ENCODE measurements at regions not wholly inside any gene's neighbourhood (a gene's known extent, or its start where the extent isn't known, plus 50 kb on each side); places are given as distances from the start of the nearest gene placed in this dataset.

DNA sequence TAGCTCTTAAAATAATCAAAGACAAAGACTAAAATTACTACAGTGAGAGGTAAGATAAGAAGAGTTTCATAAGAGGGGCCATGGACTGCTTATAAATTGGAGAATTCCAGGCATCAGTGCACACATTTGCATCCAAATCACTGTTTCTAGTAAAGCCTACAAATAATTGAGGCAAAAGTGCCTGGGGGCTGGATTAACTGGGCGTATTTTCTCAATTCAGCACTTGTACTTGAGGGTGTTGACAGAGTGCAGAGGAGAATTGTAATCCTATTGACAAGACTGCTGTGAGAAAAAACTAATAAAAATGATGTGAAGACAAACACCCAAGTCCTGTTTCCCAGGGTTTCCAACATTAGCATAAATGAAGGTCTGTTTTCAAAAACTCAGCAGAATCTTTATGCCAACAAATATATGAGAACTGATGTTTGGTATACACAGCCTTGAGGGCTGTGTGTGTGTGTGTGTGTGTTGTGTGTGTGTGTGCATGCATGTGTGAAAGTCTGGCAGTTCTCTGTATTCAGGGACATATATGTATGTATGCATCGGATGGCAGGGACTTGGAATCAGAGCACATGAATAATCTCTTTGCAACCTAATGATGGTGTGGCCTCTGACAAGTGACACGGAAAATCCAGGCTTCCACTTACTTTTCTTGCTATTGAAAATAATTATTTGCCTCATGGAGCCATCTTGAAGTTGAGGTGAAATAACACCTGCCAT, 182.1 kb upstream of the CDC14C start:
- Mint-ChIP-seq H3K27ac (no peak overlapping the region), H3K4me1 (no peaks in the 10 kb centered on the region), H3K9me3 (peaks cover 30% of the 10 kb centered on the region in 2 experiments), H3K36me3 (ENCODE audit: insufficient read depth in 1 of 3, low read depth in 3 of 3) (peaks cover 10 to 21% (median 17%) of the 10 kb centered on the region in 3 experiments), H3K27me3 (ENCODE audit: low read depth) (no peaks in the 10 kb centered on the region), H3K4me3 (no peak overlapping the region)
- H3K27me3 ChIP-seq (ENCODE audit: insufficient read depth, low read length) = no peaks in the 10 kb centered on the region
- H3K56ac ChIP-seq (ENCODE audit: insufficient read length, low read depth, low read length) = no peak overlapping the region
- H3K4me1 ChIP-seq (ENCODE audit: insufficient read depth, low read length) = no peaks in the 10 kb centered on the region
- no peak overlapping the region for H3K14ac ChIP-seq (ENCODE audit: insufficient read depth, low read length)
- H3K23ac ChIP-seq (ENCODE audit: insufficient read length, low read depth, low read length) = no peak overlapping the region
- H4K5ac ChIP-seq (ENCODE audit: insufficient read length, low read depth, low read length) = no peak overlapping the region
- no peak overlapping the region for H3K4me2 ChIP-seq (ENCODE audit: insufficient read depth, insufficient read length, low read length)
- DNase-seq = no peak
- H3K9ac ChIP-seq (ENCODE audit: extremely low read depth, insufficient read length, low read length) = no peak overlapping the region
- H4K8ac ChIP-seq (replicated peaks; ENCODE audit: insufficient read length, low read depth, low read length) = no peak overlapping the region
- H3K18ac ChIP-seq (ENCODE audit: insufficient read length, low read depth, low read length) = no peak overlapping the region
- H2BK120ac ChIP-seq (ENCODE audit: low read depth, low read length, poor library complexity, severe bottlenecking) = no peak overlapping the region
- no peak overlapping the region for H3K4ac ChIP-seq (ENCODE audit: low read depth, low read length)
- no peak overlapping the region for H2BK20ac ChIP-seq (ENCODE audit: low read depth, low read length, poor library complexity, severe bottlenecking)
- no peaks in the 10 kb centered on the region for H3K79me1 ChIP-seq (ENCODE audit: insufficient read depth, low read depth, low read length, poor library complexity, severe bottlenecking)
- WGBS (ENCODE audit: extremely low coverage, insufficient read length, low lambda C conversion rate) = no CpG with 5 or more reads among the region's 3 CpGs
- H3K79me2 ChIP-seq (ENCODE audit: insufficient read depth, low read length) = no peaks in the 10 kb centered on the region
- H3T11ph ChIP-seq (ENCODE audit: low read length) = no peak overlapping the region
- no peak overlapping the region for H3K27ac ChIP-seq (ENCODE audit: insufficient read length, low read depth, low read length)
- no peak overlapping the region for H2AK5ac ChIP-seq (ENCODE audit: insufficient read length, low read length)
- no peaks in the 10 kb centered on the region for H4K20me1 ChIP-seq (ENCODE audit: control insufficient read depth, insufficient read depth, insufficient read length)
- H3K23me2 ChIP-seq (ENCODE audit: insufficient read length, low read depth, low read length, poor library complexity, severe bottlenecking) = no peaks in the 10 kb centered on the region
- no peaks in the 10 kb centered on the region for H3K9me3 ChIP-seq (ENCODE audit: control insufficient read depth, low read depth, low read length)
- H2BK12ac ChIP-seq (ENCODE audit: insufficient read length, low read depth, low read length) = no peak overlapping the region
- no peak overlapping the region for H2BK5ac ChIP-seq (ENCODE audit: insufficient read length, low read length)
- no peak overlapping the region for H2BK15ac ChIP-seq (ENCODE audit: low read depth, low read length)
- TF ChIP-seq, protein P1, sequence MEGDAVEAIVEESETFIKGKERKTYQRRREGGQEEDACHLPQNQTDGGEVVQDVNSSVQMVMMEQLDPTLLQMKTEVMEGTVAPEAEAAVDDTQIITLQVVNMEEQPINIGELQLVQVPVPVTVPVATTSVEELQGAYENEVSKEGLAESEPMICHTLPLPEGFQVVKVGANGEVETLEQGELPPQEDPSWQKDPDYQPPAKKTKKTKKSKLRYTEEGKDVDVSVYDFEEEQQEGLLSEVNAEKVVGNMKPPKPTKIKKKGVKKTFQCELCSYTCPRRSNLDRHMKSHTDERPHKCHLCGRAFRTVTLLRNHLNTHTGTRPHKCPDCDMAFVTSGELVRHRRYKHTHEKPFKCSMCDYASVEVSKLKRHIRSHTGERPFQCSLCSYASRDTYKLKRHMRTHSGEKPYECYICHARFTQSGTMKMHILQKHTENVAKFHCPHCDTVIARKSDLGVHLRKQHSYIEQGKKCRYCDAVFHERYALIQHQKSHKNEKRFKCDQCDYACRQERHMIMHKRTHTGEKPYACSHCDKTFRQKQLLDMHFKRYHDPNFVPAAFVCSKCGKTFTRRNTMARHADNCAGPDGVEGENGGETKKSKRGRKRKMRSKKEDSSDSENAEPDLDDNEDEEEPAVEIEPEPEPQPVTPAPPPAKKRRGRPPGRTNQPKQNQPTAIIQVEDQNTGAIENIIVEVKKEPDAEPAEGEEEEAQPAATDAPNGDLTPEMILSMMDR (conservative IDR thresholded peaks at IDR 0.05) = no peak
- H4K91ac ChIP-seq (ENCODE audit: insufficient read length, low read depth, low read length) = no peak overlapping the region
- H2AFZ ChIP-seq (ENCODE audit: low read length) = no peak overlapping the region

All from H9 (cell line).